ENCODE measurements at regions not wholly inside any gene's neighbourhood (a gene's known extent, or its start where the extent isn't known, plus 50 kb on each side); places are given as distances from the start of the nearest gene placed in this dataset.

DNA sequence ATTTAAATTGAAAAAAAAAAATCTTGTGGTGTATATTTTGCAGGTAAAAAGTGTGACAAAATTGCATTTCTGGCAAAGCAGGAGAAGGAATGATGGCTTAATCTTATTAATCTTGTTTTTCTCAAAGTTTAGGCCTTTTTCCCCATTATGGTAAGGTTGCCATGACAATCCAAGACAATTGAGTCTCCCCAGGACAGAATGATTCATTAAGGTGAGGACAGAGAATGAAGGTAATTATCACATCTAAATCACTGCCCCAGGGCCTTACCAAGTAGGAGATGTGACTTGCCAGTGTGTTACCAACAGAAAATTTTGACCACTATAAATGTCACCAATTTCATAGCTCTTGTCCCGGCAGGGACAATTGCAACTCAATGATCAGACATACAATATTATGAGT lies 439.2 kb downstream of the DNAH5 start:
- Histone ChIP-seq H3K9me3 (no peaks in the 10 kb centered on the region), H3K36me3 (no peaks in the 10 kb centered on the region), H3K27me3 (no peaks in the 10 kb centered on the region), H3K4me1 (no peaks in the 10 kb centered on the region), H3K27ac (no peak overlapping the region), H3K4me3 (no peak overlapping the region)
- WGBS, result 89% methylated on average over 1 of the region's 1 CpG
- no peak for DNase-seq (ENCODE audit: low spot score in 2 of 2)
- TF ChIP-seq POLR2A (IDR thresholded peaks at IDR 0.05), result no peak
- TF ChIP-seq EP300 (IDR thresholded peaks at IDR 0.05), result no peak
- no peak for TF ChIP-seq POLR2AphosphoS5 (IDR thresholded peaks at IDR 0.05)
- TF ChIP-seq, protein P1, sequence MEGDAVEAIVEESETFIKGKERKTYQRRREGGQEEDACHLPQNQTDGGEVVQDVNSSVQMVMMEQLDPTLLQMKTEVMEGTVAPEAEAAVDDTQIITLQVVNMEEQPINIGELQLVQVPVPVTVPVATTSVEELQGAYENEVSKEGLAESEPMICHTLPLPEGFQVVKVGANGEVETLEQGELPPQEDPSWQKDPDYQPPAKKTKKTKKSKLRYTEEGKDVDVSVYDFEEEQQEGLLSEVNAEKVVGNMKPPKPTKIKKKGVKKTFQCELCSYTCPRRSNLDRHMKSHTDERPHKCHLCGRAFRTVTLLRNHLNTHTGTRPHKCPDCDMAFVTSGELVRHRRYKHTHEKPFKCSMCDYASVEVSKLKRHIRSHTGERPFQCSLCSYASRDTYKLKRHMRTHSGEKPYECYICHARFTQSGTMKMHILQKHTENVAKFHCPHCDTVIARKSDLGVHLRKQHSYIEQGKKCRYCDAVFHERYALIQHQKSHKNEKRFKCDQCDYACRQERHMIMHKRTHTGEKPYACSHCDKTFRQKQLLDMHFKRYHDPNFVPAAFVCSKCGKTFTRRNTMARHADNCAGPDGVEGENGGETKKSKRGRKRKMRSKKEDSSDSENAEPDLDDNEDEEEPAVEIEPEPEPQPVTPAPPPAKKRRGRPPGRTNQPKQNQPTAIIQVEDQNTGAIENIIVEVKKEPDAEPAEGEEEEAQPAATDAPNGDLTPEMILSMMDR (IDR thresholded peaks at IDR 0.05), result no peak

DNA sequence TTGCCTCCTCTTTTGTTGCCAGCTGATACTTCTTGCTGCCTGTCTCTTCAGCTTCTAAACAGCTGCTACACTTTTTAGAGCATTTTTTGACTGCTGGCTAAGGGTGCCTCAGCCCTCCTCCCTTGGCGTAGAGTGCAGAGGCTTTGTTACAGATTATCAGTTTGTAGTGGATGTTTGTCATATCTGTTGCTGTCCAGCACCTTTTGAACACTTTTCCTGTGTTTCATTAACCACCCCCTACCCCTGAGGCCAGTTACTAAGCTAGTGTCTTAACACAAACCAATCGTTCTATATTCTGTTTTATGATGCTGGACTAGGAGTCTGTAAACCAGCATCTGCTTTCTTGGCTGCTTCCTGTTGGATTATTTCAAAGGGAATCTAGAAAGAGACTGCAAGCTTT lies 441.5 kb downstream of the DNAH5 start:
- no peak overlapping the region for H3K27ac ChIP-seq
- WGBS, result 30% methylated on average over 2 of the region's 2 CpGs
- H3K4me1 ChIP-seq, result no peaks in the 10 kb centered on the region
- H3K36me3 ChIP-seq, result no peaks in the 10 kb centered on the region
- H3K27me3 ChIP-seq, result no peaks in the 10 kb centered on the region
- TF ChIP-seq, protein P1 (IDR thresholded peaks at IDR 0.05), result no peak
- no peak for TF ChIP-seq POLR2AphosphoS5 (IDR thresholded peaks at IDR 0.05)
- no peak for TF ChIP-seq EP300 (IDR thresholded peaks at IDR 0.05)
- no peak for TF ChIP-seq POLR2A (IDR thresholded peaks at IDR 0.05)
- H3K9me3 ChIP-seq, result no peaks in the 10 kb centered on the region
- H3K4me3 ChIP-seq, result no peak overlapping the region
- no peak for DNase-seq (ENCODE audit: low spot score in 2 of 2)

DNA sequence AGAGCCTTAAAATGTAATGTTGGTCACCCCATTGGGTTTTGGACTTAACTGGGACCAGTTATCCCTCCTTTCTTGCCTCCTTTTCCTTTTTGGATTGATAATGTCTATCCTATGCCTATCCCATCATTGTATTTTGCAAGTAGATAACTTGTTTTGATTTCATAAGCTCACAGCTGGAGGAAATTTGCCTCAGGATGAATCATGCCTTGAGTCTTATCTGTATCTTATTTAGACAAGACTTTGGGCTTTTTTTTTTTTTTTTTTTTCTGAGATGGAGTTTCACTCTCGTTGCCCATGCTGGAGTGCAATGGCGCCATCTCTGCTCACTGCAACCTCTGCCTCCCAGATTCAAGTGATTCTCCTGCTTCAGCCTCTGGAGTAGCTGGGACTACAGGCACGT lies 443.3 kb downstream of the DNAH5 start:
- Histone ChIP-seq H3K36me3 (no peaks in the 10 kb centered on the region), H3K9me3 (no peaks in the 10 kb centered on the region), H3K4me3 (no peak overlapping the region), H3K27ac (no peak overlapping the region), H3K27me3 (no peaks in the 10 kb centered on the region), H3K4me1 (no peaks in the 10 kb centered on the region)
- WGBS, result 72% methylated on average over 3 of the region's 3 CpGs
- TF ChIP-seq, protein P1 (IDR thresholded peaks at IDR 0.05), result no peak
- TF ChIP-seq POLR2A (IDR thresholded peaks at IDR 0.05) (no peak), EP300 (IDR thresholded peaks at IDR 0.05) (no peak), POLR2AphosphoS5 (IDR thresholded peaks at IDR 0.05) (no peak)
- DNase-seq (ENCODE audit: low spot score in 2 of 2), result no peak

DNA sequence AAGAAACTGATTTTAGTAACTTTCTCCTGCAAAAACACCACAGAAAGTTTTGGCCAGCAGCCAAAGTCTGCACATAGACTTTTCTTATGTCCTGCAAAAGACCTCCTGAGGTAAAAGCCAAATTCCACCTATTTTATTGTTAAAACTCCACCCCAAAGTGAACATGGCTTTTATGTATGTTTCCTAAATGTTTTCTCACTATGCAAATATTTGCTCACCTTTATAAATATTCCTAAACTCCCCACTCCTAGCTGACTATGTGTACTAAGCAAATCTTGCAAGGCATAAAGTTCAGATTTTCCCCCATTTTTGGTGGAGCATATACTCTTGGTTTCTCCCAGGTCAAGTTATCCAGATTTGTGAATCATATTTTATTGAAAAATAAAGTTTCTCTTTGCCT lies 446.2 kb downstream of the DNAH5 start:
- DNase-seq (ENCODE audit: low spot score in 2 of 2), result no peak
- H3K9me3 ChIP-seq, result no peaks in the 10 kb centered on the region
- no peaks in the 10 kb centered on the region for H3K27me3 ChIP-seq
- no peaks in the 10 kb centered on the region for H3K36me3 ChIP-seq
- TF ChIP-seq POLR2A (IDR thresholded peaks at IDR 0.05) (no peak), POLR2AphosphoS5 (IDR thresholded peaks at IDR 0.05) (no peak), EP300 (IDR thresholded peaks at IDR 0.05) (no peak)
- TF ChIP-seq, protein P1 (IDR thresholded peaks at IDR 0.05), result no peak
- no peak overlapping the region for H3K27ac ChIP-seq
- H3K4me3 ChIP-seq, result no peak overlapping the region
- no peaks in the 10 kb centered on the region for H3K4me1 ChIP-seq

DNA sequence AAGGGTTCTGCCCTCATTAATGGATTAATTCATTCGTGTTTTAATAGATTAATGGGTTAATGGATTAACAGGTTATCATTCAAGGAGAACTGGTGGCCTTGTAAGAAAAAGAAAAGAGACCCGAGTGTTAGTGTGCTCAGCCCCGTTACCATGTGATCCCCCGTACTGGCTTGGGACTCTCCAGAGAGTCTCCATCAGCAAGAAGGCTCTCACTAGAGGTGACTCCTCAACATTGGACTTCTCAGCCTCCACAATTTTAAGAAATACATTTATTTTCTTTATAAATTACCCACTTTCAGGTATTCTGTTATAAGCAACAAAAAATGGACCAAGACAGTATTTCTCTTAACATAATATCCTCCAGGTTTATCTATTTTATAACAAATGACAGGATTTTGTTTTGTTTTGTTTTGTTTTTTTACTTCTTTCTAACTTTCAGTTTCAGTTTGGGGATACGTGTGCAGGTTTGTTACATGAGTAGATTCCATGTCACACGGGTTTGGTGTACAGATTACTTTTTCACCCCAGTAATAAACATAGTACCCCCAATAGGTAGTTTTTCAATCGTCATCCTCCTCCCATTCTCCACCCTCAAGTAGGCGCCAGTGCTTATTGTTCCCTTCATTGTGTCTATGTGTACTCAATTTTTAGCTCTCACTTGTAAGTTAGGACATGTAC lies 456.1 kb downstream of the DNAH5 start:
- 83% methylated on average over 8 of the region's 8 CpGs for WGBS
- Histone ChIP-seq H3K4me3 (no peak overlapping the region), H3K36me3 (no peaks in the 10 kb centered on the region), H3K27me3 (no peaks in the 10 kb centered on the region), H3K4me1 (no peaks in the 10 kb centered on the region), H3K9me3 (no peaks in the 10 kb centered on the region), H3K27ac (no peak overlapping the region)
- TF ChIP-seq POLR2A (IDR thresholded peaks at IDR 0.05) (no peak), EP300 (IDR thresholded peaks at IDR 0.05) (no peak), POLR2AphosphoS5 (IDR thresholded peaks at IDR 0.05) (no peak)
- TF ChIP-seq, protein P1 (IDR thresholded peaks at IDR 0.05), result no peak
- DNase-seq (ENCODE audit: low spot score in 2 of 2), result no peak
